ENCODE measurements at regions not wholly inside any gene's neighbourhood (a gene's known extent, or its start where the extent isn't known, plus 50 kb on each side); places are given as distances from the start of the nearest gene placed in this dataset.

- H3K4me1 ChIP-seq (ENCODE audit: low read length): peaks cover 50% of the 10 kb centered on the region
- no peaks in the 10 kb centered on the region for H4K20me1 ChIP-seq (ENCODE audit: insufficient read depth, low read length)
These were observed 67.6 kb upstream of the EDEM3 start for GRCh38 chr1:184822267-184822666.

DNA sequence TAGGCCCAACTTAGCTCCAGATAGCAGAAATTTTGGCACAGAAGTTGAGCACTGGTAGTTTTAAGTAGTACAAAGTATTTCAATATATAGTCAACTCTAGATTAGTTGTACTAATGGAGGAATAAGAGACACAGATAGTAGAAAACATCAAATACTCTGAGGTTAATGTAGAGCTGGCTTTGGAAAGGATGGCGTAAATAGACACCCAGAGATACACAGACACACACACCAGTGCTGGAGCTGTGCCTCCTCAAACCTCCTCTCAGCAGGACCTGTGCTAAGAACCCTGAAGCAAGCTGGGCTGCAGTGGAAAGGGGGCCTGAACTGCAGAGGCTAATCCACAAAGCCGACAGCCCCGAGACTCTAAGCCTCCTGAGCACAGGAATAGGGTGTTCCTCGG lies 67.0 kb upstream of the EDEM3 start:
- Histone ChIP-seq H3K4me3 (ENCODE audit: low read length) (no peak overlapping the region), H3K9me3 (ENCODE audit: insufficient read depth, low read length) (no peaks in the 10 kb centered on the region), H3K9ac (ENCODE audit: low read length) (no peak overlapping the region), H3K79me2 (ENCODE audit: low read length) (peaks cover 13% of the 10 kb centered on the region; the same call in 1 of the 2 replicates), H4K20me1 (ENCODE audit: insufficient read depth, low read length) (no peaks in the 10 kb centered on the region), H3K27me3 (ENCODE audit: low read depth, low read length) (no peaks in the 10 kb centered on the region), H2AFZ (ENCODE audit: low read depth, low read length) (no peak overlapping the region), H3K36me3 (replicated peaks; ENCODE audit: low read depth, low read length) (peaks cover 76% of the 10 kb centered on the region), H3K4me1 (ENCODE audit: low read length) (peaks cover 44% of the 10 kb centered on the region), H3K27ac (ENCODE audit: low read length) (no peak overlapping the region), H3K4me2 (ENCODE audit: low read length) (no peak overlapping the region)
- no peak for TF ChIP-seq EZH2phosphoT487 (IDR thresholded peaks at IDR 0.05; ENCODE audit: low read depth)
- TF ChIP-seq, protein P1, sequence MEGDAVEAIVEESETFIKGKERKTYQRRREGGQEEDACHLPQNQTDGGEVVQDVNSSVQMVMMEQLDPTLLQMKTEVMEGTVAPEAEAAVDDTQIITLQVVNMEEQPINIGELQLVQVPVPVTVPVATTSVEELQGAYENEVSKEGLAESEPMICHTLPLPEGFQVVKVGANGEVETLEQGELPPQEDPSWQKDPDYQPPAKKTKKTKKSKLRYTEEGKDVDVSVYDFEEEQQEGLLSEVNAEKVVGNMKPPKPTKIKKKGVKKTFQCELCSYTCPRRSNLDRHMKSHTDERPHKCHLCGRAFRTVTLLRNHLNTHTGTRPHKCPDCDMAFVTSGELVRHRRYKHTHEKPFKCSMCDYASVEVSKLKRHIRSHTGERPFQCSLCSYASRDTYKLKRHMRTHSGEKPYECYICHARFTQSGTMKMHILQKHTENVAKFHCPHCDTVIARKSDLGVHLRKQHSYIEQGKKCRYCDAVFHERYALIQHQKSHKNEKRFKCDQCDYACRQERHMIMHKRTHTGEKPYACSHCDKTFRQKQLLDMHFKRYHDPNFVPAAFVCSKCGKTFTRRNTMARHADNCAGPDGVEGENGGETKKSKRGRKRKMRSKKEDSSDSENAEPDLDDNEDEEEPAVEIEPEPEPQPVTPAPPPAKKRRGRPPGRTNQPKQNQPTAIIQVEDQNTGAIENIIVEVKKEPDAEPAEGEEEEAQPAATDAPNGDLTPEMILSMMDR (IDR thresholded peaks at IDR 0.05; ENCODE audit: low read depth, low read length): no peak

More at GRCh38 chr1:184822267-184822666, 67.6 kb upstream of the EDEM3 start:
- no peak for TF ChIP-seq EZH2phosphoT487 (IDR thresholded peaks at IDR 0.05; ENCODE audit: low read depth)
- TF ChIP-seq, protein P1 (IDR thresholded peaks at IDR 0.05; ENCODE audit: low read depth, low read length): no peak
- H3K9me3 ChIP-seq (ENCODE audit: insufficient read depth, low read length): no peaks in the 10 kb centered on the region
- H3K4me2 ChIP-seq (ENCODE audit: low read length): no peak overlapping the region
- H3K36me3 ChIP-seq (replicated peaks; ENCODE audit: low read depth, low read length): peaks cover 76% of the 10 kb centered on the region
- H3K27me3 ChIP-seq (ENCODE audit: low read depth, low read length): no peaks in the 10 kb centered on the region
- H3K4me3 ChIP-seq (ENCODE audit: low read length): no peak overlapping the region
- H3K9ac ChIP-seq (ENCODE audit: low read length): no peak overlapping the region
- no peak overlapping the region for H3K27ac ChIP-seq (ENCODE audit: low read length)
- peaks cover 13% of the 10 kb centered on the region; the same call in 1 of the 2 replicates for H3K79me2 ChIP-seq (ENCODE audit: low read length)
- no peak overlapping the region for H2AFZ ChIP-seq (ENCODE audit: low read depth, low read length)

- Histone ChIP-seq H3K9me3 (ENCODE audit: insufficient read depth, low read length) (no peaks in the 10 kb centered on the region), H3K27ac (ENCODE audit: low read length) (no peak overlapping the region), H3K4me3 (ENCODE audit: low read length) (no peak overlapping the region), H3K79me2 (ENCODE audit: low read length) (peaks cover 8% of the 10 kb centered on the region; the same call in 1 of the 2 replicates), H3K4me2 (ENCODE audit: low read length) (no peak overlapping the region), H3K4me1 (ENCODE audit: low read length) (peaks cover 36% of the 10 kb centered on the region), H3K36me3 (replicated peaks; ENCODE audit: low read depth, low read length) (peaks cover 76% of the 10 kb centered on the region), H4K20me1 (ENCODE audit: insufficient read depth, low read length) (no peaks in the 10 kb centered on the region), H2AFZ (ENCODE audit: low read depth, low read length) (no peak overlapping the region), H3K27me3 (ENCODE audit: low read depth, low read length) (no peaks in the 10 kb centered on the region), H3K9ac (ENCODE audit: low read length) (no peak overlapping the region)
- no peak for TF ChIP-seq EZH2phosphoT487 (IDR thresholded peaks at IDR 0.05; ENCODE audit: low read depth)
- TF ChIP-seq, protein P1 (IDR thresholded peaks at IDR 0.05; ENCODE audit: low read depth, low read length): no peak
These were observed 66.3 kb upstream of the EDEM3 start for GRCh38 chr1:184820956-184821355.

- Histone ChIP-seq H3K9me3 (ENCODE audit: insufficient read depth, low read length) (no peaks in the 10 kb centered on the region), H3K27ac (ENCODE audit: low read length) (no peak overlapping the region), H2AFZ (ENCODE audit: low read depth, low read length) (no peak overlapping the region), H3K4me2 (ENCODE audit: low read length) (no peak overlapping the region), H3K79me2 (ENCODE audit: low read length) (peaks cover 7% of the 10 kb centered on the region; the same call in 1 of the 2 replicates), H4K20me1 (ENCODE audit: insufficient read depth, low read length) (no peaks in the 10 kb centered on the region), H3K36me3 (replicated peaks; ENCODE audit: low read depth, low read length) (peaks cover 82% of the 10 kb centered on the region), H3K4me1 (ENCODE audit: low read length) (peaks cover 30% of the 10 kb centered on the region), H3K9ac (ENCODE audit: low read length) (no peak overlapping the region), H3K27me3 (ENCODE audit: low read depth, low read length) (no peaks in the 10 kb centered on the region), H3K4me3 (ENCODE audit: low read length) (no peak overlapping the region)
- no peak for TF ChIP-seq EZH2phosphoT487 (IDR thresholded peaks at IDR 0.05; ENCODE audit: low read depth)
- TF ChIP-seq, protein P1 (IDR thresholded peaks at IDR 0.05; ENCODE audit: low read depth, low read length): no peak
These were observed 65.6 kb upstream of the EDEM3 start for GRCh38 chr1:184820218-184820750.
